ENCODE measurements at regions not wholly inside any gene's neighbourhood (a gene's known extent, or its start where the extent isn't known, plus 50 kb on each side); places are given as distances from the start of the nearest gene placed in this dataset.

- H3K27ac Mint-ChIP-seq: no peak overlapping the region
- DNase-seq: no peak
- TF ChIP-seq CTCF (IDR thresholded peaks at IDR 0.05): no peak
These were observed 81.5 kb upstream of the MROH9 start for GRCh38 chr1:170853867-170854266.

GRCh38 chr1:170854677-170855076 is 80.7 kb upstream of the MROH9 start:
- no peaks in the 10 kb centered on the region for H3K36me3 Mint-ChIP-seq (ENCODE audit: low read depth)
- H3K9me3 Mint-ChIP-seq: peaks cover 5% of the 10 kb centered on the region
- no peak overlapping the region for H3K27ac Mint-ChIP-seq
- H3K4me3 Mint-ChIP-seq: no peak overlapping the region
- no peaks in the 10 kb centered on the region for H3K4me1 Mint-ChIP-seq
- H3K27me3 Mint-ChIP-seq (ENCODE audit: low read depth, poor library complexity): peaks cover 7% of the 10 kb centered on the region
- no peak for DNase-seq
- no peak for TF ChIP-seq CTCF (IDR thresholded peaks at IDR 0.05)

More at GRCh38 chr1:170853867-170854266, 81.5 kb upstream of the MROH9 start:
- H3K4me3 Mint-ChIP-seq: no peak overlapping the region
- peaks cover 7% of the 10 kb centered on the region for H3K27me3 Mint-ChIP-seq (ENCODE audit: low read depth, poor library complexity)
- H3K36me3 Mint-ChIP-seq (ENCODE audit: low read depth): no peaks in the 10 kb centered on the region
- H3K4me1 Mint-ChIP-seq: no peaks in the 10 kb centered on the region
- peaks cover 10% of the 10 kb centered on the region for H3K9me3 Mint-ChIP-seq

GRCh38 chr1:170856455-170856854 is 78.9 kb upstream of the MROH9 start:
- H3K4me1 Mint-ChIP-seq: no peaks in the 10 kb centered on the region
- DNase-seq: no peak
- H3K27ac Mint-ChIP-seq: no peak overlapping the region
- H3K4me3 Mint-ChIP-seq: no peak overlapping the region
- H3K36me3 Mint-ChIP-seq (ENCODE audit: low read depth): no peaks in the 10 kb centered on the region
- H3K27me3 Mint-ChIP-seq (ENCODE audit: low read depth, poor library complexity): peaks cover 7% of the 10 kb centered on the region
- no peak for TF ChIP-seq CTCF (IDR thresholded peaks at IDR 0.05)
- peaks cover 5% of the 10 kb centered on the region for H3K9me3 Mint-ChIP-seq

GRCh38 chr1:170857955-170858354 is 77.4 kb upstream of the MROH9 start:
- Mint-ChIP-seq H3K9me3 (peaks cover 5% of the 10 kb centered on the region), H3K27me3 (ENCODE audit: low read depth, poor library complexity) (peaks cover 7% of the 10 kb centered on the region), H3K4me3 (no peak overlapping the region), H3K36me3 (ENCODE audit: low read depth) (no peaks in the 10 kb centered on the region), H3K4me1 (no peaks in the 10 kb centered on the region), H3K27ac (no peak overlapping the region)
- no peak for DNase-seq
- TF ChIP-seq CTCF (IDR thresholded peaks at IDR 0.05): no peak

- H3K9me3 Mint-ChIP-seq: peaks cover 4% of the 10 kb centered on the region
- H3K4me3 Mint-ChIP-seq: no peak overlapping the region
- no peak for TF ChIP-seq CTCF (IDR thresholded peaks at IDR 0.05)
- no peaks in the 10 kb centered on the region for H3K27me3 Mint-ChIP-seq (ENCODE audit: low read depth, poor library complexity)
- no peaks in the 10 kb centered on the region for H3K4me1 Mint-ChIP-seq
- DNase-seq: no peak
- no peak overlapping the region for H3K27ac Mint-ChIP-seq
- H3K36me3 Mint-ChIP-seq (ENCODE audit: low read depth): no peaks in the 10 kb centered on the region
These were observed 71.7 kb upstream of the MROH9 start for GRCh38 chr1:170863621-170864020.

GRCh38 chr1:170864238-170864637 is 71.1 kb upstream of the MROH9 start:
- no peak for DNase-seq
- no peaks in the 10 kb centered on the region for H3K4me1 Mint-ChIP-seq
- no peak for TF ChIP-seq CTCF (IDR thresholded peaks at IDR 0.05)
- H3K27me3 Mint-ChIP-seq (ENCODE audit: low read depth, poor library complexity): no peaks in the 10 kb centered on the region
- no peaks in the 10 kb centered on the region for H3K9me3 Mint-ChIP-seq
- no peaks in the 10 kb centered on the region for H3K36me3 Mint-ChIP-seq (ENCODE audit: low read depth)
- no peak overlapping the region for H3K27ac Mint-ChIP-seq
- H3K4me3 Mint-ChIP-seq: no peak overlapping the region
